ENCODE measurements at regions not wholly inside any gene's neighbourhood (a gene's known extent, or its start where the extent isn't known, plus 50 kb on each side); places are given as distances from the start of the nearest gene placed in this dataset.
"Not testable (repeated sequence)": the region's sequence is repeated elsewhere in the genome, so short reads cannot be mapped to it uniquely, and the experiment has no call there.

GRCh38 chr4:177251237-177251636 lies 58.4 kb upstream of the NEIL3 start:
- no peak for DNase-seq

GRCh38 chr4:177255359-177255758 lies 54.3 kb upstream of the NEIL3 start:
- no peak for DNase-seq

- DNase-seq, result no peak
Observed at GRCh38 chr4:177256950-177257349, 52.7 kb upstream of the NEIL3 start.

- DNase-seq, result not testable (repeated sequence)
Observed at GRCh38 chr4:177259466-177259865, 50.2 kb upstream of the NEIL3 start.
